HG02852 (cell line): ENCODE measurements at regions not wholly inside any gene's neighbourhood (a gene's known extent, or its start where the extent isn't known, plus 50 kb on each side); places are given as distances from the start of the nearest gene placed in this dataset.
"Not testable (repeated sequence)": the region's sequence is repeated elsewhere in the genome, so short reads cannot be mapped to it uniquely, and the experiment has no call there.

Experiments used
- ATAC-seq: cut with Tn5 transposase; IDR thresholded peaks from one replicate; pipeline ENCODE4 v1.9.1; 2021; ENCODE audit warnings: mild to moderate bottlenecking, moderate library complexity; ENCODE audit not compliant: unreplicated experiment

DNA sequence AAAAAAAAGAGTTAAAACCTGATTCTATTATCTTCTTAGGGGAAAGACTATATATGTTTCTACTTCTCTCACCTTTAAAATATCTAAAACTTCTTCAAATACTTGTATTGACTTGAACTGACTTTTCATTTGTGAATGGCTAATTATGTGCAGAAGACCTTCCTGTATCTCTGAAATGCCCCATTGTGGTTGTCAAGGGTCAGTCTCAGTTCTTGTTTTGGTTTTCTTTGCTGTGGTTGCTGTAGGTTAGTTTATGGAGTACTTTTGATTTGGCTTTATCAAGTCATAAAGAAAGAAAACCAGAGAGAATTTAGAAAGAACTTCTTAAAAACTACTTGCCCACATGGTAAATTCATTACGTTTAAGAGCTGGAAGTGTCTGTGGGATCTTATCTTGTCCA is 345.3 kb upstream of the POU1F1 start:
- ATAC-seq, result no peak

DNA sequence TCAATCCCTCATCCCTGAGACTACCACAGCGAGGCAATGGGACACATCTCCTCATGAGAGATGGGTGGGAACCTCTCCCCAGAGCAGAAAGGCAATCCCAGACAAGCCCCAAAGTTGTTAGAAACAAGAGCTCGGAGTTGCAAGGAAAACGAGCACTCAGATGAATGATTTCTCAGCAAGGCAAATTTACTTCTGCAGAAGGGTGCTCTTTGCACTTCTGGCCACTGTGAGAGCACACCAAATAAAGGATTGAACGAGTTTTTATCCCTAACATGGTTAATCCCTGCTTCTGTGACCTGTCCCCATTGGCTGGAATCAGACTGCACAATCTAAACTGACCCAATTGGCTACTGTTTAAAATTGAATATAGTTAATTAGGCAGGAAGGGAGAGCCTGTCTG is 339.1 kb upstream of the POU1F1 start:
- ATAC-seq, result no peak

DNA sequence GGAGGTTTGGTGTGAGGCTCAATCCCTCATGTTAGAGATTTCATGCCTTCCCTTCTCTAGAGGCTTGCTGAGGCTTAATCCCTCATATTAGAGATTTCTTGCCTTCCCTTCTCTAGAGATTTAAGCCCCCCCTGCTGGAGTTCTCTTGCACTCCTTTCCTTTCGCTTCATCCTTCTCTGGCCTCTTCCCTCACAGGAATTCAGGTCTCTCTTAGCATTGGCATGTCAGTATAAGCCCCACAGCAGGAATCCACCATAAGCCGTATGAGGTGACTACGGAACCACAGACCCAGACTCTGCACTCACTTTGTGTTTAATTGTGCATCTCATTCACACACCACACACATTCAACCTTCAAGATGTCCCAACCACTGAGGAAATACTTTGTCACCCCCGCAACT is 338.6 kb upstream of the POU1F1 start:
- no peak for ATAC-seq

DNA sequence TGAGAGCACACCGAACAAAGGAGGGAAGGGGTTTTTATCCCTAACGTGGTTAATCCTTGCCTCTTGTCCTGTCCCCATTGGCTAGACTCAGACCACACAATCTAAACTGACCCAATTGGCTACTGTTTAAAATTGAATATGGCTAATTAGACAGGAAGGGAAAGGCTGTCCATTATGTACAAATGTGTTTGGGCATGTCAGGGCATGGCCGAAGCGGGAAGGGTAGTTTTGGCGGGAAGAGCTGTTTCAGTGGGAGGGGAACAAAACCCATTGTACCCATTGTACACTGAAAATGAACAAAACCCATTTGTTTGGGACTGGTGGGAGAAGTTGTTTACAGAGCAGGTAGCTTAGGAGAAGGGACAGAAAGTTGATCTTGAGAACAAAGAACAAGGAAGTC is 330.9 kb upstream of the POU1F1 start:
- no peak for ATAC-seq

DNA sequence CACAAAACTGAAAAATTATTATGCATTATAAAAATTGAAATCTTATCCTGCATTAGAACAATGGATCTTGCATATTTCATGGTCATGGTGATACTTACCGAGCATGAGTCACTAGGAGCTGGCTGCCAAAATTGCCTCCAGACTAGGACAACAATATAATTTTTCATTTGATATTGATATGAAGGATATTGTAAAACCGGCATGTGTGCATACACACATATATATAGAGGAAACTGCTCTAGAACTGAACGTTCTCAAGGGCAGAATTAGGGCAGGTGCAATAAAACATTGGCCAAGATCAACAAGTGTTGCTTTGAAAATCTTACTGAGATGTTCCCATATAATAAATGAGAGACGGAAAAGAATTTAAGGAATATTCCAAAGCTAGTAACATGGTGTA is 319.4 kb upstream of the POU1F1 start:
- no peak for ATAC-seq

DNA sequence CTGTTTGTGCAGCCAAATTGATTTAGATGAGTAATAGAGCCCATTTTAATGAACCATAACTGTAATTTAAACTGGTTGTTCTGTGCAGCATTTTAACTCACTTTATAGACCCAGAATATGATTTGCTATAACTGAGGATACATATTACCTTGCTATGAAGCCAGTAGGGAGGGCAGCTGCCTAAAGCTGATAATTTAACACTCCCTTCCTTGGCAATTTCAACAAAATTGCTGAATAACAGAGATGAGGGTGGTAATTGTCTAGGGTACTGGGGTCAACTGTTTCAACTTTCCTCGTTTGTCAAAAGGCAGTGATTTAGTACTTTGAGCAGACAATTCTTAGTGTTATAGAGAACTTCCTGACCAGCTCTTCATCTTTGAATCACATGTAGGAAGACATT is 304.9 kb upstream of the POU1F1 start:
- ATAC-seq, result no peak

DNA sequence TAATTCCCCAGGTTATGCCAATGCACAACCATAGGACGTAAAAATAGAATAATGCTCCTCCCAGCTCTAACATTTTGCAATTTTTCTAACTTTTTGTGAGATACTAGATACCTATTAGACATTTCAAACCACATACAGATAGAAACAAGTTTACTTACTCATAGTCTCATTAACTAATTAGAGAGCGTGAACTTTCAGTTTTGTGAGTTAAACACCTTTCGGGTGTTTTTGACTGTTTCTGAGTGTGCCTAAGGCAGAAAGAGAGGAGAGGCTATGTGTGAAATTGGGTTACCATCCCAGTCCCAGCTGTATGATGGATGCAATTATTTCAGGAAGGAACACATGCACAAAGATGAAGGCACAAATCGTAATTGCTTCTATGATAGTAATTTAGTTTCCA is 300.4 kb upstream of the POU1F1 start:
- ATAC-seq, result no peak

DNA sequence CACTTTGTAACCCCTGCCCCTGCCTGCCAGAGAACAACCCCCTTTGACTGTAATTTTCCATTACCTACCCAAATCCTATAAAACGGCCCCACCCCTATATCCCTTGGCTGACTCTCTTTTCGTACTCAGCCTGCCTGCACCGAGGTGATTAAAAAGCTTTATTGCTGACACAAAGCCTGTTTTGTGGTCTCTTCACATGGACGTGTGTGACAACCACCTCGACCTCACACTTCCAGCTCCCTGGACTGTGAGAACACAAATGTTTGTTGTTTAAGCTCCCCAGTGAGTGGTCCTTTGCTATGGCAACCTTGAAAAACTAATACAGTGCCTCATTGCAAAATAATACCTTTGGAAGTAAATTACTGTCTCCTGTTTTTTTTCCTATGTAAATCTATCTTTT is 299.2 kb upstream of the POU1F1 start:
- ATAC-seq, result no peak

DNA sequence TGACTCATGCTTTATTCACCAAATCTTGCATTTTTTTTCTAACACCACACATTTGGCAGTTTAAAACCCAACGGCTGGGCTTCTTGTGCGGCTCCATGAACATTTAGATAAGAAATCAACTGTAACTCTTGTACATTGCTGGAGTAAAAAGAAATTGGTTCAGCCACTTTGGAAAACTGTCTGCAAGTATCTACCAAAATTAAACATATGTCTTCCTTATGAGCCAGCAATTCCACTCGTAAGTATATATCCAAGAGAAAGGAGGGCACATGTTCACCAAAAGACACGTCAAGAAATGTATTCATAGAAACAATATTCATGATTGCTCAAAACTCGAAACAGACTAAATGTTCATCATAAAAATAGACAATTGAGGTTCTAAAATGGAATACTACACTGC is 291.9 kb upstream of the POU1F1 start:
- ATAC-seq, result no peak

DNA sequence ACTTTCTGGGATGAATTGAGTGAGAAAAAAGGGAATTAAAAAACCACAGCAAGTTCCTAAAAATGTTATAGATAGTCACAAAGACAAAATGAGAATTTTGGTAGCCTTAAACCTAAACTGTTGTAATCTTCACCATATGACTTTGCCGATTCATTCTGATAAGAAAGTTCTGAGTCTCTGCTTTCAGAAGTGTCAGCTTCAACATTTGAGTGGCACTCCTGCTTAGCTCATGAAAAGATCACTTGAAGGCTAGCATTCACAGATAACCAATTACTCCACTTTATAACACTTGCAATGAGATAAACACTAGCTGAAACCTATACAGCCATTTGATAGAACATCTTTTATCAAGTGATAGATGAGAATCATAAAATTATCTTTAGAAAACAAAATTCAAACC is 288.1 kb upstream of the POU1F1 start:
- ATAC-seq, result no peak

DNA sequence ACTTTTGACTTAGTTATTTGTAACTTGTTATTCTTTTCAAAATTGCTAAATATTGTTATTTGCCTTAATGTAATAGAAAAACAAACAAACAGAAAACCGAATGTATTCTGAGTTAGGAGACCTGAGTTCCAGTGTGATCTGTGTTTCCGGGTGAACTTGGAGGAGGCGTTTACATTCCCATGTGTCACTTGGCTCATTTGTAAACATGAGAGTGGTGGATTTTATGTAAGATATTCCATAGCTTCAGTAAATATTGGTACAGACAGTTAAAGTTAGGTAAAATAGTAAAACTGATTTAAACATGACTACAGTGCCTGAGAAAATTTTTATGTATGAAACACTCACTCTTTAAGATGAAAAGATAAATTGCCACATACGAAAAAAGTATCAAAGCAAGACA is 287.3 kb upstream of the POU1F1 start:
- no peak for ATAC-seq

DNA sequence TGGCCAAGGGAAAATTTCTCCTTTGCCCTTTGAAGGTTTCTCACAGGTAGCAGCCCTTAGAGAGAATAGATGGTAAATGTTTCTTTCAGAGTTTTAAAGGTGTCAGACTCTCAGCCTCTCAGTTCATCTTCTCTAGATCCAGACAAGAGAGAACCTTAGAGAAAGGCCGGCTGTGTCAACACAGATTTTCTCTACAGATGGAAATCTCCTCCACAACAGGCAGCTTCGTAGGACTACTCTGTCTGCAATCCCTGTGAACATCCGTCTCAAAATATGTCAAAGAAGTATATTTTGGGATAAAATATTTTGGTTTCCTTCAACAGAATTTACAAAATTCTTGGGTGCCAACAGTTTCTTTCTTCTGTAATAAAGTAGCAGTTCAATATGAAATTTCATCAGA is 282.1 kb upstream of the POU1F1 start:
- ATAC-seq, result no peak

DNA sequence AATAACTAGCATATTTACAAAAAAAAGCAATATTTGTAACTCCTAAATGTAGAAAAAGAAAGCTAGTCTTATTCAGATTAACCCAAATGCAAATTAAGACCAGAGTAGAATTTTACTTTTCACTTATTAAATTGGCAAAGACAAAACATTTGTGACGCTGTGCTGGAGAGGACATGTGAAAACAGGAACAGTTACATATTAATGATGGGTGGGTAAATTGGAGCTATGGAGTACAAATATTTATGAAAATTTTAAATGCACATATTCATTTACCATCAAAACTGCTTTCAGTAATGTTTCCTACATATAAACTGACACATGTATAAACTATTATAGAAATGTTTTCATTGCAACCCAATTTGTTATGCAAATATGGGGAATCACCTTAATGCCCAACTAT is 278.9 kb upstream of the POU1F1 start:
- ATAC-seq, result no peak

DNA sequence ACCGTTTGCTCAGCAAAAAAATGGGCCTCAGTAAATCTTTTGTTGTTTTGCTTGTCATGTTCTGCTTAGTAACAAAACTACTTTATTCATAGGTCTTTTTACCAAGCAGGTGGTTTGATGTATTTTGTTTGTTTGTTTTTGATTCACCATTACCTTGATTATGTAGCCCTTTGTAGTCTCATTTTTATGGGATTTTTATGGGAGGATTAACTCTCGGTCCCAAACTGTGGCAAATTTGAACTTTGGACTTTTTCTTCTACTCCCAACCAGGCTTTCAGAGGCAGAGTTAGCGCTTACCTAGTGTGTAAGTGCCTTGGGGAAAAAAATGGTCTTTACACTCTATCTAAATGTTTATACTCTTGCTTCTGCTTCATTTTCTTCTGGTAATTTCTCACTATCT is 276.7 kb upstream of the POU1F1 start:
- ATAC-seq, result no peak

DNA sequence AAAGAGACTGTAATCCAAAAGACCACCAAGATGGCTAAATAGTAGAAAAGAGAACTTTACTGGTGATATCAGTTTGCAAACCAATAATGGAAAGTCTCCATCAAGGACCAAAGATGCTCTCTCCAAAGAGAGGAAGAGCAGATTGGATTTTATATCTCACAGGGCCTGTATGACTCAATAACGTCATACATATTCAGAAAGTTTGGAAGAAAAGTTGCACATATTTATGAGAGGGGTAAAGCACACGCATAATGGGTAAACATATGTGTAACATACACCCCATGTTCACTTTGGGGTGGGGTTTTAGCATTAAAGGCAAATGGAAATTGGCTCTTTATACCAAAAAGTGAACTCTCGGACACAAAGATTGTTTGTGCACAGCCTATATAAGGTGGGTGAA is 274.5 kb upstream of the POU1F1 start:
- ATAC-seq, result no peak

DNA sequence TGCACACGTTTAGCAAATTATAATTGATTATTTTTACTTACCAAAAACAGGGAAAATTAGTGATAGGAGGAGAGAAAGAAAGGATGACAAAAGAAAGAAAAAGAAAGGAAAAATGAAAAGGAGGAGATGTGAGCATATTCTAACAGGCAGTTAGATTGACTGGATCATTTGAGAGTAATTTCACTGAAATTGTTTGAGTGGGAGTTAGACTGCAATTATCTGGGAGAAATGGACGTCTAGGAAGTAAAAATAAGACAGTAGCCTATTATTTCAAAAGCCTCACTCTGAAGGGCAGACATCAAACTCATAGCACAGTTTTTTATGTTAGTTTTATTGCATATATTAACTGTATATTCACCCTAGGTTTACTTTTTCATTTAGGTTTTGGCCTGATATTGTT is 272.8 kb upstream of the POU1F1 start:
- ATAC-seq, result no peak

DNA sequence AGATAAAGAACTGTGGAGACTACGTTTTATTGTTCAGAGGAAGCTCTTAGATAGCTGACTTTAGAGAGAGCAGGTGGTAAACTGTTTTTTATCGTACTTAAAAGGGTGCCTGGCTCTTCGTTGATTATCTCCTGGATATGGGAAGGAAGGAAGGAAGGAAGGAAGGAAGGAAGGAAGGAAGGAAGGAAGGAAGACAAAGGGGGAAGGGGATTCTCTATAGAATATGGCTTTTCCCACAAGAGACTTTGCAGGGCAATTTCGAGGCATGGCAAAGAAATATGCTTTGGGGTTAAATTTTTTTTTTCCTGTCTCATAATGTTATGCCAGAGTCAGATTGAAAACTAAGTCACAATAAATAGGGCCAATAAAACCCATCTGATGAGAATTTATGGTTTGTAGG is 271.9 kb upstream of the POU1F1 start:
- ATAC-seq, result no peak

DNA sequence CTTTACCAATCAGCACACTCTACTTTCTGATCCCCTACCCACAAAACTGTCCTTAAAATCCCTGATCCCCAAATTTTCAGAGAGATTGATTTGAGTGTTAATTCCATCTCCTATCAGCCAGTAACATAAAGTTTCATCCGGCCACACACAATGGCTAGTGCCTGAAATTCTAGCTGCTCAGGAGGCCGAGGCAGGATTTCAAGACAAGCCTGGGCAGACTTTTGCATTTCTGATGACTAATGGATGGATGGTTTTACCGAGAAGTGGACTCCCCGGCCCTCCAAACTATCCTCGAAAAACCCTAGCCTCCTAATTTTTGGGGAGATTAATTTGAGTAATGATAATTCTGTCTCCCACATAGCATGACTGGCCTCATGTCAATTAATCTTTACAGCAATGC is 269.8 kb upstream of the POU1F1 start:
- ATAC-seq, result no peak

DNA sequence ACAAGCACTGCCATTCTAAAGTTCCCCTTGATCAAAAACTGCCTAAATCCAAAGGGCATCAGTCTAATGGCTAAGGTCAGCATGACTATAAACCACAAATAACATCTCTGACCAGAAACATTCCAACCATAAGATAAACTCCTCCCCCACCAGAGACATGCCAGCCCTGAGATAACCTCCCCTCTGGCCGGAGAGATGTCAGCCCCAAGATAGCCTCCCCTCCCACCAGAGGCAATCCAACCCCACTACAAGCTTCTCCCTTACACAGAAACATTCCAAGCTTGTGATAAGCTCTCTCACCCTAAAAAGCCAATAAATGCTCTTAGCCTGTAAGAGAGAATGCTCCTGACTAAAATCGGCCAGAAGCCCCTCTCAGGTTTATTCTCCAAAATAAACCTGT is 267.0 kb upstream of the POU1F1 start:
- not testable (repeated sequence) for ATAC-seq

DNA sequence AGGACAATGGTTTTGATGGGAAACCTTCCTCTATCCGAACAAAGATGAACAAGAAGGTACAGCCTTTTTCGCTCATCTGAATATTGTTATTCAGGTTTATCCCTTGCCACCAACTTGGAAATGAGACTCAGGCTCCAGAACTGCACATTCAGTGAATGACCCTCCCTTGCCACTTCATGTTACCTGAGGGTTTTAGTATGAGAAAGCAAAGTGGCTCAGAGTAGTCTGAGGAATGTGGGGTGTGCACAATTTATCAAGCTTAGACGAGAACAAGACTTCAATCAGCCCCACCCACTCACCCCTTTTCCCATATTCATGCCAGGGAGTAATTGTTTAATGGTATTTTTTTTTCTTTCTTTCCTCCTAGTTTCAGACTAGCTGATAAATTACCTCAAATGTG is 265.3 kb upstream of the POU1F1 start:
- no peak for ATAC-seq

DNA sequence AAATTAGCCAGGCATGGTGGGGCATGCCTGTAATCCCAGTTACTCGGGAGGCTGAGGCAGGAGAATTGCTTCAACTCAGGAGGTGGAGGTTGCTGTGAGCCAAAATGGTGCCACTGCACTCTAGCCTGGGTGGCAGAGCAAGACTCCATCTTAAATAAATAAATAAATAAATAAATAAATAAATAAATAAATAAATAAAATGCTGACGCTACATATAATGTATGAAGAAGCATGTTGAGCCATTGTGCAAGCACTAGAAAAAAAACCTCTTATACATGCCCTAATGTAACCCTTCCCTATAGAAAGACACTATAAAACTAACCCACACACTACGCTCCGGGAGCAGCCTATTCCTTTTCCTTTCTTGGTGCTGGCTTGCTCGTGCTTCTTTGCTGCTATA is 262.3 kb upstream of the POU1F1 start:
- not testable (repeated sequence) for ATAC-seq

DNA sequence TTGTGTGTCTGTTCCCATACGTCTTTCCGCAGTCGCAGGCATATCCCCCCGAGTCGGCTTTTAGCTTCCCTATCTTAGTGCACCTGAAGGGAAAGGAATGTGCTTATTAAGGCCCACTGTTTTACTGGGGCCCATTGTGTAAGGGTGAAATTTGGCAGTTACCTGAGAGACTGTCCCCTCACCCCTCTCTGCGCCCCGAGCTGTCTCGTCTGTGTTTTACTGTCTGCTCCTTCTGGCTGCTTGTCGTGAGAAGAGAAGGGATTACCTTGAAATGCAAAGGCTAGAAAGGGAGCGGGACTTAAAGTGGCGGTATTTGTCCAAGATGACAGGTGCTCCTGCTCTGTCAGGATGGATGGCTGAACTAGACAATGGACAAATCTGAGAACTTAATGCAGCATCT is 233.0 kb upstream of the POU1F1 start:
- ATAC-seq, result no peak

DNA sequence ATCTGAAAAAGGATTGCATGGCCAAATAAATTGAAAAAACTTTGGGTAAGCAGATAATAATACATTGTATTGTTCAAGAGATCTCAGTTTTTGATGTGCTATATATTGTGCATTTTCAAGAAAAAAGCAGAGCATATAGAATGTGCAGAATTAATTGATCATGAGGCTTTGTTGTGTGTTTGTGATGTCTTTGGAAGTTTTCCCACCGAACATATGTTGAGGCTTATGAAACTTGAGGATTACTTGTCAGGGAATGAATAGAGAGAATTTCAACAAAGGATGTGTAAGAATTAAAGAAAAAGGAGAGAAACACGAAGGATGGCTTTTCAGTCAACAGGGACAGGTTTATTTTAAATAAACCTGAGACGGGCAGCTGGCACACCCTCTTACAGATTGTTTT is 232.5 kb upstream of the POU1F1 start:
- ATAC-seq, result no peak

DNA sequence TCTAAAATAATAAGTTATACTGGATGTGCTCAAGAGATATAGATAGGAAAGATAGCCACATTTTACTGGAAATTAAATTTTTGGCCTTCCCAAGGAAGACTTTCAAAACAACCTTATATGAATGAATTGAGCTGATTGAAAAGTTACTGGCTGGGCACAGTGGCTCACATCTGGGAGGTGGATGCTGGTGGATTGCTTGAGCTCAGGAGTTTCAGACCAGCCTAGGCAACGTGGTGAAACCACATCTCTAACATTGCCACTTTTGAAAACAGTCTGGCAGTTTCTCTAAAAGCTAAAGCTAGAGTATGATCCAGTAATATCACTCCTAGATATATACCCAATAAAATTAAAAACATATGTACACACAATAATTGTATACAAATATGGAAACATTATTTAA is 231.4 kb upstream of the POU1F1 start:
- ATAC-seq, result no peak
